ENCODE measurements at regions not wholly inside any gene's neighbourhood (a gene's known extent, or its start where the extent isn't known, plus 50 kb on each side); places are given as distances from the start of the nearest gene placed in this dataset.

DNA sequence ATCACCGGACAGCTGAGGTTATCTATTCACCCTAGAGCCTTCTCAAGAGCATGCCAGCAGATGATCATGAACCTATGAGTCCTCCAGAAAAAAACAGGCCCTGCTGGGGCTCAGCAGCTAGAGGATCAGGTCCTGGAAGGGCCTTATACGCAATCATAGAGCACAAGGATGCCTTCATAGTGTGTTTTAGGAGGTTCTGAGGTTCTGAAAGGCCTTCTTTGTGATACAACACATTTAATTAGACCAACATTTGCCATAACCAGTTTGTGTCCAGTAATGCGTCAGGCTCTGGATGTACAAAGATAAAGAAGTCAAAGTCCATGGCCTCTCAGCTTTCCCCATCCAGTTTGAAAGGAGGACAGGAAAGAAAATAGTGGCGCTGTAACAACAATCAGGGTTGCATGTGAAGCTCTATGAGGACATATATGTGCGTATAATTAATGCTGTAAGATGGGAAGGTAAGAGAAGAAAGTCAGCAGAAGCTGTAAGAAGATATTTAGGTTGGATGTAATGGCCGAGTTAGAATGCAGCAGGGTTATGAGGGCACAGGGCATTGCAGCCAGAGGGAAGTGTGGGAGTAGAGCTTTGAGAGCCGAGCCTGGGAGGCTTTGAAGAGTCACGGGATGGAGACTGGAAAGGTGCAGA, 302.6 kb upstream of the TBL1XR1 start:
- no peaks in the 10 kb centered on the region for H3K23me2 ChIP-seq (ENCODE audit: low read depth, low read length)
- no peak overlapping the region for H2AK5ac ChIP-seq (ENCODE audit: low read depth, low read length)
- H2BK12ac ChIP-seq (ENCODE audit: low read depth, low read length): no peak overlapping the region
- no peak overlapping the region for H3K23ac ChIP-seq (ENCODE audit: insufficient read length)
- H4K91ac ChIP-seq (replicated peaks; ENCODE audit: insufficient read length, low read length): no peak overlapping the region
- no peaks in the 10 kb centered on the region for H3K36me3 ChIP-seq (ENCODE audit: control insufficient read depth in 2 of 4, insufficient read depth in 4 of 4, low read length in 3 of 4)
- no peak overlapping the region for H3K18ac ChIP-seq (ENCODE audit: extremely low read depth, low read length)
- H3K9ac ChIP-seq (replicated peaks in 1 of 4; ENCODE audit: extremely low read depth in 1 of 4, low read depth in 3 of 4, low read length in 3 of 4): no peak overlapping the region
- no peak overlapping the region; the same call in 1 of the 2 replicates for H2AFZ ChIP-seq (ENCODE audit: low read length)
- no peak overlapping the region for H3K14ac ChIP-seq (ENCODE audit: insufficient read length)
- CTCF ChIA-PET (ENCODE audit: partially characterized antibody): interaction anchor here (0.5 to 1.2 kb wide), 4 partner anchors 8 to 474 kb away, joined by 3 read pairs; no protein-coding TSS in a partner anchor
- no peak overlapping the region for H2BK120ac ChIP-seq (replicated peaks; ENCODE audit: low read depth, low read length)
- H2BK5ac ChIP-seq (ENCODE audit: low read depth, low read length): no peak overlapping the region
- no peak overlapping the region for H3K56ac ChIP-seq (replicated peaks; ENCODE audit: insufficient read length, low read depth, low read length)
- POLR2A ChIA-PET (ENCODE audit: partially characterized antibody): no interaction called here
- H3K4me2 ChIP-seq (ENCODE audit: insufficient read depth in 1 of 2, low read depth in 2 of 2, low read length in 2 of 2): no peak overlapping the region
- H2BK15ac ChIP-seq (ENCODE audit: low read length): no peak overlapping the region
- TF ChIP-seq TAF7 (optimal IDR thresholded peaks at IDR 0.05; ENCODE audit: borderline replicate concordance, low read depth, low read length) (no peak), KDM5A (IDR thresholded peaks at IDR 0.05; ENCODE audit: low read length) (no peak), TBP (IDR thresholded peaks at IDR 0.05; ENCODE audit: low read depth, low read length) (no peak), RFX5 (IDR thresholded peaks at IDR 0.05; ENCODE audit: borderline replicate concordance, low read depth, low read length) (no peak), ATF3 (IDR thresholded peaks at IDR 0.05; ENCODE audit: insufficient read depth, low read depth, low read length) (no peak), PHF8 (conservative IDR thresholded peaks at IDR 0.05; ENCODE audit: low read depth, low read length) (no peak)
- no peaks in the 10 kb centered on the region for H4K20me1 ChIP-seq (replicated peaks in 1 of 2; ENCODE audit: control insufficient read depth in 1 of 2, insufficient read depth in 2 of 2, low read length in 2 of 2)
- H3K4me3 ChIP-seq (ENCODE audit: extremely low read depth in 1 of 4, insufficient read depth in 2 of 4, low read depth in 3 of 4, low read length in 4 of 4): no peak overlapping the region
- no peak overlapping the region for H4K5ac ChIP-seq (ENCODE audit: insufficient read length, low read depth, low read length)
- no peak for DNase-seq (ENCODE audit: low read depth in 1 of 2, low spot score in 2 of 2)
- H3K79me1 ChIP-seq (ENCODE audit: low read depth, low read length): no peaks in the 10 kb centered on the region
- H3K4ac ChIP-seq (replicated peaks; ENCODE audit: insufficient read length, low read depth, low read length): no peak overlapping the region
- H2BK20ac ChIP-seq (ENCODE audit: low read length): no peak overlapping the region
- no peaks in the 10 kb centered on the region for H3K4me1 ChIP-seq (replicated peaks in 1 of 4; ENCODE audit: control insufficient read depth in 3 of 4, insufficient read depth in 4 of 4, low read length in 3 of 4)
- H3K9me3 ChIP-seq (ENCODE audit: insufficient read depth in 2 of 2, low read depth in 1 of 2, low read length in 1 of 2): no peaks in the 10 kb centered on the region
- WGBS, 2 experiments (ENCODE audit: extremely low coverage in 1 of 2, insufficient coverage in 1 of 2, insufficient read length in 1 of 2, insufficient replicate concordance in 2 of 2, low coverage in 1 of 2, low lambda C conversion rate in 2 of 2, missing lambda C conversion rate in 1 of 2): 89% methylated on average over 8 of the region's 8 CpGs; no CpG with 5 or more reads in 1 of the 2 experiments
- no peaks in the 10 kb centered on the region for H3K79me2 ChIP-seq (ENCODE audit: control insufficient read depth in 1 of 2, insufficient read depth in 2 of 2, low read length in 2 of 2)
- no peak for FAIRE-seq
- no peak overlapping the region for H3K27ac ChIP-seq (ENCODE audit: low read depth, low read length)
- no peaks in the 10 kb centered on the region for H3K27me3 ChIP-seq (replicated peaks in 1 of 4; ENCODE audit: control insufficient read depth in 3 of 4, extremely low read depth in 1 of 4, insufficient read depth in 3 of 4, low read length in 3 of 4)
- no peak overlapping the region for H4K8ac ChIP-seq (ENCODE audit: extremely low read depth, insufficient read depth, low read length)
